GM18868 (cell line): ENCODE measurements at regions not wholly inside any gene's neighbourhood (a gene's known extent, or its start where the extent isn't known, plus 50 kb on each side); places are given as distances from the start of the nearest gene placed in this dataset.

Experiments used
- ATAC-seq: cut with Tn5 transposase; IDR thresholded peaks from one replicate; pipeline ENCODE4 v1.9.1; 2021; ENCODE audit warnings: mild to moderate bottlenecking, moderate library complexity; ENCODE audit not compliant: unreplicated experiment

DNA sequence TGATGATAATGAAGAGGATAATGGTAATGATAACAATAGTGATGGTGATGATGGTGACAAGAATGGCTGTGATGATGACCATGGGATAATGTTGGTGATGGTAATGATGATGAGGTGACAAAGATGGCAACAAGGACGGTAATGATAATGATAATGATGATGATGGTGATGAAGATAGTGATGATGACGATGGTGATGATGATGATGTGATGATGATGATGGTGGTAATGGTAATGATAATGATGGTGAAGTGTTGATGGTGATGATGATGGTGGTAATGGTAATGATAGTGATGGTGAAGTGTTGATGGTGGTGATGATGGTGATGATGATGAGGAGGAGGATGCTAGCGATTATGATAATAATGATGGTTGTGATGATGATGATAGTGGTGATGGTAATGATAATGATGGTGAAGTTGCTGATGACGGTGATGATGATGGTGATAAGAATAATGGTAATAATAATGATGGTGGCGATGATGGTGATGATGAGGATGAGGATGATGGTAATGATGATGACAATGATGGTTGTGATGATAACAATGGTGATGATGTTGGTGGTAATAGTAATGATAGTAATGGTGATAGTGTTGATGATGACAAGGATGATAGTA is 54.7 kb upstream of the OPCML start:
- ATAC-seq: no peak

DNA sequence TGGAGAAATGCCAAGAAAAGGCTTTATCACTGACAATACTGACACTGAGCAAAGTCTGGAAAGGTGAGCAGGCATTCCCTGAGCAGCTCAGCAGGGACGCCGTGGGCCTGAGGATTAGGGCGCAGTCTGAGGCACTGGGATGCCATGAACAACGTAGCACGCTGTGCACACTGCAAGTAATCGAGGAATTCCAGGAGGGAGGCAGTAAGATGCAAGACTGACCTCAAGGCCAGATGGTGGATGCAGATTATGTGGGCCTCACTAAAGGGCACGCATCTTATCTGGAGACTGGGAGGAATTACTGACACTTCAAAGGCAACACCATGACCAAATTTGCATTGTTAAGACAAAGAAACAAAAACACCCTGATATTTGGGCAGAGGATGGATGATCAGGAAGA is 50.4 kb upstream of the OPCML start:
- no peak for ATAC-seq

DNA sequence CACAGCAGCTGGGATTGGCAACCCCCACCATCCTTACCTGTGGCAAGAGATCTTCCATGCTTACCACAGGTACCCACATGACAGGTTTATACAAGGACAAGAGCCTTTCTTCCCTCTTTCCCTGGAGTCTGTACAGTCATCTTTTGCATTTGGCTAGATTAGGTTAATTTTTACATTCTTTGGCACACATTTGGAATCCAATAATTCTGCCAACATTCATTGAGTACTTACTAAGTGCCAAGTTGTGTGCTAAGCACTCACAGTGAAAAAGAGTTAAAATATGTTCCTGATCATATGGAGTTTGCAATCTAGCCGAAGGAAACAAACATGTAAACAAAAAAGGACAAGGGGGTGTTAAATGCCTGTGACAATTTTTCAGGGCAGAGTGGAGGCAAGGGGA is 50.0 kb upstream of the OPCML start:
- no peak for ATAC-seq
